Mammary epithelial cell (primary cell): ENCODE measurements at regions not wholly inside any gene's neighbourhood (a gene's known extent, or its start where the extent isn't known, plus 50 kb on each side); places are given as distances from the start of the nearest gene placed in this dataset.

Experiments
- EZH2 ChIP-seq: IDR thresholded peaks from 2 replicates; pipeline ENCODE4 v1.6.1; 2012; ENCODE audit warnings: low read length, inconsistent platforms, borderline replicate concordance
- TF ChIP-seq, protein P1 (sequence below), 2 donors: IDR thresholded peaks in 1 of 2; conservative IDR thresholded peaks in 1 of 2; 2 replicates each; pipeline ENCODE4 v1.5.1; 2011 to 2012; ENCODE audit warnings: inconsistent platforms in 2 of 2, low read length in 2 of 2, mild to moderate bottlenecking in 2 of 2, control low read depth in 1 of 2, low read depth in 1 of 2; ENCODE audit not compliant: insufficient read depth in 1 of 2; ENCODE audit errors: extremely low read depth in 1 of 2

DNA sequence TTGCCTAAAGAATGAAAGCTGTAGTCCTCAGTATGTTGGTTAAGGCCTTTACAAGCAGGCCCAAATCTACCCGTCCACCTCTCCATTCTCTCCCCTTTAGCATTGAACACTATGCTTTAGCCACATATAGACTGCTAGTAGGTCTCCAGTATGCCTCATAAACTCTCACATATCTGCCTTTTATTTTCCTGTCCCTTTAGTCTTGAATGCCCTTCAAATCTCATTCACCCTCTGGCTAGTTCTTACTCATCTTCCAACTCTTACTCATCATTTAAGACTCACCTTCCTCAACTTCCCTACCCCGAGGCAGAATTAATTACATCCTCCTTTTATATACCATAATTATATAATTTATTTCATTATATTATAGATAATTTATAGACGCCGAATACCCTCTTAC is 78.7 kb upstream of the TSPAN2 start:
- TF ChIP-seq, protein P1, sequence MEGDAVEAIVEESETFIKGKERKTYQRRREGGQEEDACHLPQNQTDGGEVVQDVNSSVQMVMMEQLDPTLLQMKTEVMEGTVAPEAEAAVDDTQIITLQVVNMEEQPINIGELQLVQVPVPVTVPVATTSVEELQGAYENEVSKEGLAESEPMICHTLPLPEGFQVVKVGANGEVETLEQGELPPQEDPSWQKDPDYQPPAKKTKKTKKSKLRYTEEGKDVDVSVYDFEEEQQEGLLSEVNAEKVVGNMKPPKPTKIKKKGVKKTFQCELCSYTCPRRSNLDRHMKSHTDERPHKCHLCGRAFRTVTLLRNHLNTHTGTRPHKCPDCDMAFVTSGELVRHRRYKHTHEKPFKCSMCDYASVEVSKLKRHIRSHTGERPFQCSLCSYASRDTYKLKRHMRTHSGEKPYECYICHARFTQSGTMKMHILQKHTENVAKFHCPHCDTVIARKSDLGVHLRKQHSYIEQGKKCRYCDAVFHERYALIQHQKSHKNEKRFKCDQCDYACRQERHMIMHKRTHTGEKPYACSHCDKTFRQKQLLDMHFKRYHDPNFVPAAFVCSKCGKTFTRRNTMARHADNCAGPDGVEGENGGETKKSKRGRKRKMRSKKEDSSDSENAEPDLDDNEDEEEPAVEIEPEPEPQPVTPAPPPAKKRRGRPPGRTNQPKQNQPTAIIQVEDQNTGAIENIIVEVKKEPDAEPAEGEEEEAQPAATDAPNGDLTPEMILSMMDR (conservative IDR thresholded peaks at IDR 0.05 in 1 of 2, IDR thresholded peaks at IDR 0.05 in 1 of 2; ENCODE audit: extremely low read depth in 1 of 2, insufficient read depth in 1 of 2, low read depth in 1 of 2, low read length in 2 of 2) = no peak
- TF ChIP-seq EZH2 = no peak
